Pancreas (tissue), 10 donors: ENCODE measurements at regions not wholly inside any gene's neighbourhood (a gene's known extent, or its start where the extent isn't known, plus 50 kb on each side); places are given as distances from the start of the nearest gene placed in this dataset.

Experiments
- ATAC-seq, 4 donors: fragments of 200-7000 bp; cut with Tn5 transposase; one replicate each; pipeline versions ENCODE4 v1.8.0 to v1.9.1; 2020; ENCODE audit warnings: mild to moderate bottlenecking in 4 of 4, moderate library complexity in 4 of 4
- DNase-seq, 6 donors: peaks; one replicate each; pipeline ENCODE4 v3.0.0-alpha.2; 2020
- FAIRE-seq: peaks from 2 replicates; lab custom pipeline; 2012; peaks lifted over from hg19 to GRCh38; lab: Jason Lieb, UNC
- H3K27ac ChIP-seq, 4 donors: fragments of 200-600 bp; sonication (generic); 1 replicate in 3 of 4; 2 replicates in 1 of 4; pipeline versions ENCODE4 v1.5.0 to v1.8.0; 2020
- H3K27me3 ChIP-seq, 4 donors: fragments of 200-600 bp; one replicate each; pipeline ENCODE4 v1.8.0; 2021
- H3K36me3 ChIP-seq, 3 donors: fragments of 200-600 bp; sonication (generic) in 1 of 3; one replicate each; pipeline versions ENCODE4 v1.5.0 to v1.8.0; 2020 to 2021
- H3K4me1 ChIP-seq, 3 donors: fragments of 200-600 bp; one replicate each; pipeline ENCODE4 v1.8.0; 2021
- H3K4me3 ChIP-seq, 4 donors: fragments of 200-600 bp; sonication (generic) in 2 of 4; one replicate each; pipeline versions ENCODE4 v1.5.0 to v1.8.0; 2020 to 2021
- H3K9me3 ChIP-seq, 4 donors: fragments of 200-600 bp; one replicate each; pipeline ENCODE4 v1.8.0; 2021
- WGBS, 2 donors: extraction: QIAGEN DNeasy Blood & Tissue Kit; methylation state at CpG; one replicate each; pipeline ENCODE4 v1.1.7; 2013; 5-methylcytosine and 5-hydroxymethylcytosine counted together
- intact Hi-C, 3 donors: fragments of 100-400 bp; cut with DNase I; formaldehyde crosslinking; loops; one replicate each; pipeline versions ENCODE4 v1.11.1 to v1.14.2; 2022
- TF ChIP-seq, protein P1 (sequence below), 4 donors: fragments of 200-600 bp; sonication (generic) in 3 of 4; IDR thresholded peaks; one replicate each; pipeline versions ENCODE4 v1.5.0 to v1.8.0; 2021; ENCODE audit warnings: antibody characterized with exemption in 4 of 4
- donor health status: healthy with polysubstance abuse.
- donor health status: DM: no; HTN: no; CAD: no; lungs with moderate emphysema.
- donor health status: DM: no; HTN: no; CAD: no.
- donor health status: control.
- donor health status: control.
- donor health status: Bipolar disorder and iron deficiency.
- donor health status: DM: yes; HTN: yes; CAD: no.
- donor health status: DM: no; HTN: no; CAD: no.
- donor health status: DM: no; HTN: no; CAD: no.
- donor health status: DM: yes; HTN: yes; CAD: no.

DNA sequence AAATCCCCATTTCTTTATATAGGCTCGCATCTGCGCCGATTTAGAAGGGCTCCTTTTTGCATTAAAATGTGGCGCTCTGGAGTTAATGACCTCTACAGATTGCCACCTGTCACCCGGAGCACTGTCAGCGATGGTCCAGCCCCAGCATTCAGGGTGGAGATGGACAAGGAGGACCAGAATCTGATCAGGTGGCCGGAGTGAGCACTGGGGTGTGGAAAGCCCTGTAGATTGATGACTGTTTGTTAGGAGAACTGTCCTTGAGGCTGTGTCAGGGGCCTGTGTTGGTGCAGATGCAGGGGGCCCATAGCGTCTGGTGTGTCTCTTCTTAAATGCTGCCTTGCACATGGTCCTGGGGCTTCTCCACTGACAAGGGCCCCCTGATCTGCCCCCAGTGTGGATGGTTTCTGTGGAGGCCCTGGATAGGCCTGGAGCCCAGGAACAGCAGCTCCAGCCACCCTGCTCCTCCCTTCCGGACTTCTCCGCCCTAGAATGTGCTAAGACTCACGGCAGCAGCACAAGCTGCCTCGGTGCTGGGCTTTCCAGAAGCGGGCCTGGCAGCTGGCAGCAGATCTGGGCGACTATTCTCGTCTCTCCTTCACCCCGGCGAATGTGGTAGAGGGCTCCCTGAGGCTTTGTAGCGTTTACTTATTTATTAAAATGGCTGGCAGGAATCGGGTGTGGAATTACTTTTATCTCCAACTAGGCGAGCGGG lies 1333.3 kb downstream of the BRD1 start:
- TF ChIP-seq, protein P1, sequence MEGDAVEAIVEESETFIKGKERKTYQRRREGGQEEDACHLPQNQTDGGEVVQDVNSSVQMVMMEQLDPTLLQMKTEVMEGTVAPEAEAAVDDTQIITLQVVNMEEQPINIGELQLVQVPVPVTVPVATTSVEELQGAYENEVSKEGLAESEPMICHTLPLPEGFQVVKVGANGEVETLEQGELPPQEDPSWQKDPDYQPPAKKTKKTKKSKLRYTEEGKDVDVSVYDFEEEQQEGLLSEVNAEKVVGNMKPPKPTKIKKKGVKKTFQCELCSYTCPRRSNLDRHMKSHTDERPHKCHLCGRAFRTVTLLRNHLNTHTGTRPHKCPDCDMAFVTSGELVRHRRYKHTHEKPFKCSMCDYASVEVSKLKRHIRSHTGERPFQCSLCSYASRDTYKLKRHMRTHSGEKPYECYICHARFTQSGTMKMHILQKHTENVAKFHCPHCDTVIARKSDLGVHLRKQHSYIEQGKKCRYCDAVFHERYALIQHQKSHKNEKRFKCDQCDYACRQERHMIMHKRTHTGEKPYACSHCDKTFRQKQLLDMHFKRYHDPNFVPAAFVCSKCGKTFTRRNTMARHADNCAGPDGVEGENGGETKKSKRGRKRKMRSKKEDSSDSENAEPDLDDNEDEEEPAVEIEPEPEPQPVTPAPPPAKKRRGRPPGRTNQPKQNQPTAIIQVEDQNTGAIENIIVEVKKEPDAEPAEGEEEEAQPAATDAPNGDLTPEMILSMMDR (IDR thresholded peaks at IDR 0.05), result no peak
- WGBS, 2 donors, result 53 to 63% methylated on average over 21 of the region's 21 CpGs
- no peaks in the 10 kb centered on the region for H3K36me3 ChIP-seq
- no peak overlapping the region for H3K4me3 ChIP-seq
- no peak for ATAC-seq
- no peak for FAIRE-seq
- H3K27ac ChIP-seq, result no peak overlapping the region
- H3K4me1 ChIP-seq, result no peaks in the 10 kb centered on the region
- H3K27me3 ChIP-seq, result peaks cover 0 to 4% (median 1%) of the 10 kb centered on the region in 4 donors
- DNase-seq, result peak in 1 of 6 donors; percentile 24
- H3K9me3 ChIP-seq, result no peaks in the 10 kb centered on the region
- intact Hi-C loops, result no loop called here

DNA sequence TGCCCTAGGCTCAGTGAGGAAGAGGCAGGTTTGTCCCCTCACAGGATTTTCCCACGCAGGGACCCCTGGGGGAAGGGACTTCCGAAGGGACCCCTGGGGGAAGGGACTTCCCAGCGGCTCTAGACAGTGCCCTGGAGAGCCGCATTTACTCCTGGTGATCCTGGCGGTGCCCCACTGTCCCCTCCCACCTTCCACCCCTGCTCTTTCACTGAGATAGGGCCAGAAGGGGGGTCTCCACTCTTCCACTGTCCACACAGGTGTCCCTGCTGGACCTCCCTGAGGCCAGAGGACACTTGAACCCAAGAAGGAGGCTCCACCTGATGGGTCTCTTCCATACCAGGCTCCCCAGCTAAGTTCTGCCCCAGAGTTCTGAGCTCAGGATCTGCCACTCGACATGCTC lies 1333.9 kb downstream of the BRD1 start:
- ATAC-seq, result no peak
- WGBS, 2 donors, result 38 to 54% methylated on average over 6 of the region's 6 CpGs
- peak in 2 of 6 donors; percentile 1 to 23 for DNase-seq

DNA sequence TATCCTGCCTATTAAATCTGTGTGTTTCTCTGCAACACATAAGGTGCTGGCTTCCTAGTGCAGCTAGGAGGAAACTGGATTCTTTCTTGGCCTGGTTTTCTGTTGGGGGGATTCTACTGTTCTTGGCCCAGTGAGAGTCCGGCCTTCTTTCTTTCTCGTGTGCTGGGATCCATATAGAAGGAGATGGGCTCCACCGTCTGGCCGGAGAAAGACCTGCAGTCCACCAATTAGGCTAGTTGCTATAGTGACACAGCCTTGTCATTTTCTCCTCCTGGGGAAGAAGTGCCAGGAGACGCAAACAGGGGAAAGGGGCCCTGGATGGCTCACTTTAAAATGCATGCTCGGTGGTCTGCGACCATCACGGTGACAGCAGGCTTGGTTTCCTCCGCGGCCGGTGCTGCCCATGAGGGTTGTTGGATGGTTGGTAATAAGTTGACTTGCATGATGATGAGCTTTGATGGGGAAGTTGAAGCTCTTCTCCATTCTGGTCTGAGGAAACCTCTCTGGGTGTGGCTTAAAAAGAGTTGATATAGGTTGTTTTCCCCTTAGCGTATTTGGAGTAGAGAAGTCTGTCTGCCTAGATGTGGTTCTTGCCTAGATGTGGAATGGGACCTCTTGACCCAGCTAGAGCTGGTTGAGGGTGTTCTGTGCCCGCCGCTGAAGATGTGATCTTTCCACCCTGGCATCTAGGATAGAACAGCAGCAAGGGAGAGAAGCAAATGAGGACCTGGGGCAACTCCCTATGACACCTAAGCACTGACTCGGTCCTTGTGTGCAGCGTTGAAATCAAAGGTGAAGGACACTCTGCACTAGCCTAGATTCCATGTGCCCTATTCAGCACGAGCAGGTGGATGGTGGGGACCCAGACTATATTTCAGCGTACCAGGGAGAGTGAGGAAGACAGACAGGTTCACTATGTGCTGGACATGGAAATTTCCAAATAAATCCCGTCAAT lies 1335.0 kb downstream of the BRD1 start:
- ATAC-seq (peak in 3 of 4 donors; percentile 88 to 90 (median 90)), FAIRE-seq (no peak)
- H3K27ac ChIP-seq, result no peak overlapping the region

More for the DNA sequence above, 1333.9 kb downstream of the BRD1 start:
- intact Hi-C loops, result no loop called here
- no peak for FAIRE-seq
- H3K9me3 ChIP-seq, result no peaks in the 10 kb centered on the region
- H3K27ac ChIP-seq, result no peak overlapping the region
- no peak overlapping the region for H3K4me3 ChIP-seq
- TF ChIP-seq, protein P1 (IDR thresholded peaks at IDR 0.05), result no peak
- H3K36me3 ChIP-seq, result no peaks in the 10 kb centered on the region
- no peaks in the 10 kb centered on the region for H3K4me1 ChIP-seq
- peaks cover 0 to 5% (median 2%) of the 10 kb centered on the region in 4 donors for H3K27me3 ChIP-seq

DNA sequence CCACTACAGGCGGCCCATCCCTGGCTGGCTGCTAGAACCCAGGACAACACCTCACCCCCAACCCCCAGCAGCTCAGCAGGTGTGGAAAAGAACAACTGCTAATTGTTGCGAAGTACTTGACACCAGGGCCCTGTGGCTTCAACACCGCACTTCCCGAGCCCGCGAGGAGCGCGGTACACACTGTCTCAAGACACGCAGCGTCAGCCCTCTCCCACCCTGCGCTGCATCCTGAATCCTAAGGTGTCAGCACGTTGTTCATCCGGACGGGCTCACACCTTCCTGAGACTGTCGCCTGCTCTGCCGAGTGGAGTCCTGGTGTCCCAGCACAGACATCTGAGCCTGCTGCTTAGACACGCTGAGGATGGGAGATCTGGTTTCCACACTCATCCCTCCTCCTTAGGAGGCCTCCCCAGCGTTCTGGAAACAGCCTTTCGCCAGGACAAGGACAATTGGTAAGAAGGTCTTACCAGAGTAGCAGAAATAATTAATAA lies 1336.2 kb downstream of the BRD1 start:
- TF ChIP-seq, protein P1 (IDR thresholded peaks at IDR 0.05), result no peak
- 28 to 30% methylated on average over 19 of the region's 19 CpGs for WGBS, 2 donors
- Histone ChIP-seq H3K4me3 (no peak overlapping the region), H3K36me3 (no peaks in the 10 kb centered on the region), H3K9me3 (no peaks in the 10 kb centered on the region), H3K27ac (no peak overlapping the region), H3K27me3 (peaks cover 0 to 9% (median 2%) of the 10 kb centered on the region in 4 donors), H3K4me1 (no peaks in the 10 kb centered on the region)
- FAIRE-seq (no peak), ATAC-seq (peak in 1 of 4 donors; percentile 12), DNase-seq (peak in 2 of 6 donors; percentile 46 to 47)
- intact Hi-C loops, result no loop called here

More for the DNA sequence above, 1335.0 kb downstream of the BRD1 start:
- Histone ChIP-seq H3K27me3 (peaks cover 0 to 9% (median 2%) of the 10 kb centered on the region in 4 donors), H3K36me3 (no peaks in the 10 kb centered on the region), H3K4me1 (no peaks in the 10 kb centered on the region), H3K9me3 (no peaks in the 10 kb centered on the region), H3K4me3 (no peak overlapping the region)
- 17 to 25% methylated on average over 19 of the region's 19 CpGs for WGBS, 2 donors
- TF ChIP-seq, protein P1 (IDR thresholded peaks at IDR 0.05), result peak; percentile 26 to 53 (median 39)
- intact Hi-C loops, result no loop called here
- peak in 5 of 6 donors; percentile 33 to 68 (median 58) for DNase-seq
